HFF-Myc (cell line): ENCODE measurements at regions not wholly inside any gene's neighbourhood (a gene's known extent, or its start where the extent isn't known, plus 50 kb on each side); places are given as distances from the start of the nearest gene placed in this dataset.
"Not testable (repeated sequence)": the region's sequence is repeated elsewhere in the genome, so short reads cannot be mapped to it uniquely, and the experiment has no call there.

ENCODE experiments used
- DNase-seq: peaks from one replicate; pipeline ENCODE4 v3.0.0-alpha.2; 2011; ENCODE audit warnings: low read depth; ENCODE audit errors: extremely low read depth
- H3K4me3 ChIP-seq: replicated peaks from 2 replicates; pipeline ENCODE4 v1.5.1; 2011; ENCODE audit warnings: low read depth, mild to moderate bottlenecking, control low read depth, low read length
- CTCF ChIP-seq: IDR thresholded peaks from 2 replicates; pipeline ENCODE4 v1.5.1; 2012; ENCODE audit warnings: mild to moderate bottlenecking, low read depth, low read length, control low read depth; ENCODE audit errors: missing control alignments

- H3K4me3 ChIP-seq: no peak overlapping the region
- no peak for DNase-seq
- TF ChIP-seq CTCF: no peak
Observed at GRCh38 chr14:89093083-89093730, 268.8 kb downstream of the TTC8 start.

- DNase-seq: no peak
- H3K4me3 ChIP-seq: no peak overlapping the region
- TF ChIP-seq CTCF: no peak
Observed at GRCh38 chr14:89095036-89095435, 270.6 kb downstream of the TTC8 start.

DNA sequence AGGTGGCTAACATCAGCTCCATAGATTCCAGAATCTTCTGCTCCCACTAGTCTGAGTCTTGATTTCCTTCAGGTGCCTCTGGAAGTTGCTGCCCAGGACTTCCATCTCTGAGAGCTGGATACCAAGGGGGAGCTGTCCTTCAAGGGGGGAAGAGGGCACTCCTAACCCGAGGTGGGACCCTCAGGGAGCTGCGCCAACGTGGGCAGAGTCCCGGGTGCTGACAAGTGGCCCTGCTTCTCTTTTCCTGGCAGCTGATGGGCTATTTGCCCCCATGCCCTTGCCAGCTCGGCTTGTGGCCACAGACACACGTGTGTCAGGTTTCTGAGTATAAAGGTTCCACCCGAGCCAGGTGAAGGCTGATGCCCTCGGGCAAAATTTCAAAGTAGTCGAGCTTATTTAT is 272.5 kb downstream of the TTC8 start:
- no peak for DNase-seq
- TF ChIP-seq CTCF: no peak
- no peak overlapping the region for H3K4me3 ChIP-seq

- no peak for TF ChIP-seq CTCF
- no peak overlapping the region for H3K4me3 ChIP-seq
Observed at GRCh38 chr14:89098254-89098653, 273.8 kb downstream of the TTC8 start.

GRCh38 chr14:89104171-89104817 is 279.8 kb downstream of the TTC8 start:
- DNase-seq: not testable (repeated sequence)

More at GRCh38 chr14:89098254-89098653, 273.8 kb downstream of the TTC8 start:
- no peak for DNase-seq

GRCh38 chr14:89104861-89105260 is 280.4 kb downstream of the TTC8 start:
- not testable (repeated sequence) for DNase-seq, H3K4me3 ChIP-seq

More at GRCh38 chr14:89104171-89104817, 279.8 kb downstream of the TTC8 start:
- not testable (repeated sequence) for H3K4me3 ChIP-seq
